Endodermal cell (in vitro differentiated cells): ENCODE measurements at regions not wholly inside any gene's neighbourhood (a gene's known extent, or its start where the extent isn't known, plus 50 kb on each side); places are given as distances from the start of the nearest gene placed in this dataset.
A peak's percentile ranks its signal among the peaks of the same experiment; 100 is the strongest.

ENCODE experiments used
- DNase-seq: peaks from one replicate; pipeline ENCODE4 v3.0.0-alpha.2; 2017
- H3K27ac ChIP-seq: 2 replicates; pipeline ENCODE4 v1.5.1; 2013; ENCODE audit warnings: mild to moderate bottlenecking, low read depth, low read length, moderate library complexity
- H3K27me3 ChIP-seq: 2 replicates; pipeline ENCODE4 v1.6.1; 2013; ENCODE audit warnings: mild to moderate bottlenecking, low read length, moderate library complexity; ENCODE audit not compliant: insufficient read depth, control insufficient read depth, poor library complexity, severe bottlenecking
- H3K36me3 ChIP-seq: 2 replicates; pipeline ENCODE4 v1.7.0; 2013; ENCODE audit warnings: mild to moderate bottlenecking, low read length, moderate library complexity; ENCODE audit not compliant: control insufficient read depth, insufficient read depth
- H3K4me1 ChIP-seq: one replicate; pipeline ENCODE4 v1.7.0; 2013; ENCODE audit warnings: low read length; ENCODE audit not compliant: control insufficient read depth, insufficient read depth
- H3K4me3 ChIP-seq: 2 replicates; pipeline ENCODE4 v1.5.1; 2013; ENCODE audit warnings: mild to moderate bottlenecking, low read length, moderate library complexity
- H3K9ac ChIP-seq: 2 replicates; pipeline ENCODE4 v1.6.1; 2013; ENCODE audit warnings: mild to moderate bottlenecking, low read length, moderate library complexity; ENCODE audit not compliant: poor library complexity, severe bottlenecking; ENCODE audit errors: extremely low read depth
- H3K9me3 ChIP-seq: 2 replicates; pipeline ENCODE4 v1.6.1; 2013; ENCODE audit warnings: mild to moderate bottlenecking, low read length, moderate library complexity; ENCODE audit not compliant: control insufficient read depth
- H3K27ac Mint-ChIP-seq: 2 replicates; pipeline ENCODE4 v1.8.0; 2020; ENCODE audit warnings: mixed read lengths
- H3K27me3 Mint-ChIP-seq: 2 replicates; pipeline ENCODE4 v1.8.0; 2021; ENCODE audit warnings: mild to moderate bottlenecking, mixed read lengths; ENCODE audit not compliant: insufficient read depth
- H3K36me3 Mint-ChIP-seq: 2 replicates; pipeline ENCODE4 v1.8.0; 2020; ENCODE audit warnings: low read depth, mixed read lengths
- H3K4me1 Mint-ChIP-seq: 2 replicates; pipeline ENCODE4 v1.8.0; 2020; ENCODE audit warnings: mixed read lengths
- H3K4me3 Mint-ChIP-seq: 2 replicates; pipeline ENCODE4 v1.8.0; 2020; ENCODE audit warnings: mild to moderate bottlenecking, moderate library complexity, mixed read lengths
- H3K9me3 Mint-ChIP-seq: 2 replicates; pipeline ENCODE4 v1.8.0; 2020; ENCODE audit warnings: mild to moderate bottlenecking, mixed read lengths
- WGBS, 2 experiments: methylation state at CpG; one replicate each; pipeline versions ENCODE4 v1.1.5 to v1.1.7; 2013; ENCODE audit warnings: missing lambda C conversion rate in 2 of 2, mixed read lengths in 1 of 2; ENCODE audit not compliant: insufficient coverage in 1 of 2, insufficient read length in 1 of 2; 5-methylcytosine and 5-hydroxymethylcytosine counted together
- TF ChIP-seq, protein P1 (sequence below): fragments of 200-600 bp; sonication (generic); conservative IDR thresholded peaks from 2 replicates; pipeline ENCODE4 v1.5.0; 2021; ENCODE audit warnings: antibody characterized with exemption, mild to moderate bottlenecking

DNA sequence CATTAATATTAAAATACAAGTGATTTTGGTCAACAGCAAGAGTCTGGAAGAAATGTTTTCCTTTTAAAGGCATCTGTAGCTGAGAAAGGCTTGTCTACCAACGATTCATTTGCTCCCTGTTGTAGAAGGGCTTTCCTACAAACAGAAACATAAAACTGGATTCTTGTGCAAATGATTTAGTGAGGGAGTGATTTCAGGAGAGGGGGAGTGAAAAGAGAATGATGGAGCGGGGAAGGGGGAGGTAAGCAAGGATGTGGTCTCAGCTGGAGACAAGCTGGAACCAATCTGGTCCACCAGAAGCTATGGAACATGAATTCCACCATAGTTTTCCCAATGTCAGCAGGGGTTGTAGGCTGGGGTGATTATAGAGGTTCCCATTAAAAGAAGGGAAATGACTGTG lies 196.3 kb downstream of the FBXO4 start:
- no peak overlapping the region for H3K27ac Mint-ChIP-seq
- Histone ChIP-seq H3K4me3 (no peak overlapping the region), H3K4me1 (no peaks in the 10 kb centered on the region), H3K9ac (no peak overlapping the region), H3K9me3 (no peaks in the 10 kb centered on the region), H3K27ac (no peak overlapping the region), H3K27me3 (no peaks in the 10 kb centered on the region), H3K36me3 (no peaks in the 10 kb centered on the region)
- no peaks in the 10 kb centered on the region for H3K36me3 Mint-ChIP-seq
- 85 to 86% methylated on average over 1 to 2 of the region's 2 CpGs for WGBS, 2 experiments
- H3K27me3 Mint-ChIP-seq, result no peaks in the 10 kb centered on the region
- no peak overlapping the region for H3K4me3 Mint-ChIP-seq
- H3K9me3 Mint-ChIP-seq, result peaks cover 8% of the 10 kb centered on the region
- no peaks in the 10 kb centered on the region for H3K4me1 Mint-ChIP-seq
- DNase-seq, result no peak
- TF ChIP-seq, protein P1, sequence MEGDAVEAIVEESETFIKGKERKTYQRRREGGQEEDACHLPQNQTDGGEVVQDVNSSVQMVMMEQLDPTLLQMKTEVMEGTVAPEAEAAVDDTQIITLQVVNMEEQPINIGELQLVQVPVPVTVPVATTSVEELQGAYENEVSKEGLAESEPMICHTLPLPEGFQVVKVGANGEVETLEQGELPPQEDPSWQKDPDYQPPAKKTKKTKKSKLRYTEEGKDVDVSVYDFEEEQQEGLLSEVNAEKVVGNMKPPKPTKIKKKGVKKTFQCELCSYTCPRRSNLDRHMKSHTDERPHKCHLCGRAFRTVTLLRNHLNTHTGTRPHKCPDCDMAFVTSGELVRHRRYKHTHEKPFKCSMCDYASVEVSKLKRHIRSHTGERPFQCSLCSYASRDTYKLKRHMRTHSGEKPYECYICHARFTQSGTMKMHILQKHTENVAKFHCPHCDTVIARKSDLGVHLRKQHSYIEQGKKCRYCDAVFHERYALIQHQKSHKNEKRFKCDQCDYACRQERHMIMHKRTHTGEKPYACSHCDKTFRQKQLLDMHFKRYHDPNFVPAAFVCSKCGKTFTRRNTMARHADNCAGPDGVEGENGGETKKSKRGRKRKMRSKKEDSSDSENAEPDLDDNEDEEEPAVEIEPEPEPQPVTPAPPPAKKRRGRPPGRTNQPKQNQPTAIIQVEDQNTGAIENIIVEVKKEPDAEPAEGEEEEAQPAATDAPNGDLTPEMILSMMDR, result no peak

DNA sequence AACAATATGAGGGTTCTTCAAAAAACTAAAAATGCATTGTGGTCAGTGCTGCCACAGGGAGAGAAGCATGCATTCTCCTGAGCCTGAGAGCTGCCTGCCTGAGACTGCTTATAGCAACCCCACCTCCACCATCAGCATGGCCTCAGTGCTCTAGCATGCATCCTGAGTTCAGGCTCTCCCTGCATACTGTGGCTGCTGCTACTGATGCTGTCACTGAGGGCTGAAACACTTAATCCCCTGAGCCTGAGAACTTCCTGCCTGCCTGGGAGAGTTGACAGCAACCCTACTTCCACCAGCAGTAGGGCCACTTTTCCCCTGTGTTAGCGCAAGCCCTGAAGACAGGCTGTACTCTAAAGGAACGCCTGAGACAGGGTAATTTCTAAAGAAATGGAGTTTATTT lies 206.0 kb downstream of the FBXO4 start:
- no peak overlapping the region for H3K27ac Mint-ChIP-seq

DNA sequence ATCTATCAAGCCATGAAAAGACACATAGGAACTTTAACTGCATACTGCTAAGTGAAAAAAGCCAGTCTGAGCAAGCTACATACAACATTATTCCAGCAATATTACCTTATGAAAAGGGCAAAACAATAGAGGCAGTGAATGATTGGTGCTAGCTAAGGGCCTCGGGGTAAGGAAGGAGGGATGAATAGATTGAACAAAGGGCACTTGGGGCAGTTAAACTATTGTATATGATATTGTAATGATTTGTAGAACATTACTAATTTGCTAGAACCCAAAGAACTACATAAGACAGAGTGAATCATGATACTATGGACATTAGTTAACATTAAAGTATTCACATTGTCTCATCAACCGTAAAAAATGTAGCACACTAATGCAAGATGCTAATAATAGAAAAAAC lies 218.3 kb downstream of the FBXO4 start:
- Histone ChIP-seq H3K27me3 (peaks cover 5% of the 10 kb centered on the region), H3K36me3 (no peaks in the 10 kb centered on the region), H3K27ac (no peak overlapping the region), H3K4me3 (no peak overlapping the region), H3K9me3 (peaks cover 5% of the 10 kb centered on the region), H3K9ac (no peak overlapping the region), H3K4me1 (no peaks in the 10 kb centered on the region)
- Mint-ChIP-seq H3K27ac (no peak overlapping the region), H3K9me3 (peaks cover 21% of the 10 kb centered on the region), H3K4me3 (no peak overlapping the region), H3K27me3 (peaks cover 20% of the 10 kb centered on the region), H3K36me3 (no peaks in the 10 kb centered on the region), H3K4me1 (no peaks in the 10 kb centered on the region)
- no peak for DNase-seq
- TF ChIP-seq, protein P1, result no peak
- 100% methylated on average over 1 to 2 of the region's 2 CpGs for WGBS, 2 experiments

More for the DNA sequence above, 206.0 kb downstream of the FBXO4 start:
- H3K4me3 ChIP-seq, result no peak overlapping the region
- no peaks in the 10 kb centered on the region for H3K9me3 Mint-ChIP-seq
- 86 to 95% methylated on average over 1 to 2 of the region's 2 CpGs for WGBS, 2 experiments
- no peak overlapping the region for H3K9ac ChIP-seq
- no peak overlapping the region for H3K4me3 Mint-ChIP-seq
- no peak overlapping the region for H3K27ac ChIP-seq
- H3K36me3 Mint-ChIP-seq, result no peaks in the 10 kb centered on the region
- H3K27me3 Mint-ChIP-seq, result no peaks in the 10 kb centered on the region
- no peaks in the 10 kb centered on the region for H3K27me3 ChIP-seq
- TF ChIP-seq, protein P1, result no peak
- H3K36me3 ChIP-seq, result no peaks in the 10 kb centered on the region
- H3K9me3 ChIP-seq, result no peaks in the 10 kb centered on the region
- H3K4me1 Mint-ChIP-seq, result no peaks in the 10 kb centered on the region
- peak; percentile 52 for DNase-seq
- no peaks in the 10 kb centered on the region for H3K4me1 ChIP-seq
